K562 (cell line): ENCODE measurements at regions not wholly inside any gene's neighbourhood (a gene's known extent, or its start where the extent isn't known, plus 50 kb on each side); places are given as distances from the start of the nearest gene placed in this dataset.

Experiments
- ATAC-seq: fragments of 200-7000 bp; cut with Tn5 transposase; 3 replicates; pipeline ENCODE4 v1.9.1; 2020; ENCODE audit warnings: moderate library complexity
- BruUV-seq: library from RNA; stranded (reverse); fragments of 400-500 nt; replicated peaks from 2 replicates; lab custom pipeline; 2021; lab: Mats Ljungman, UMichigan
- CTCF ChIA-PET: fragments of 300-600 bp; formaldehyde crosslinking; extraction: SDS; loops from one replicate; lab custom pipeline; 2021; ENCODE audit warnings: low intra/inter-chr PET ratio; lab: Yijun Ruan, JAX
- POLR2A ChIA-PET: fragments of 300-600, 350-650 bp; sonication (Branson Sonifier 250); formaldehyde crosslinking; extraction: SDS; loops from one replicate; lab custom pipeline; 2021; ENCODE audit warnings: antibody characterized with exemption, inconsistent platforms; lab: Yijun Ruan, JAX
- DNase-seq, 4 experiments: peaks; one replicate each; pipeline versions ENCODE4 v3.0.0 to v3.0.0-alpha.2; 2011 to 2018; ENCODE audit warnings: low spot score in 3 of 4, mixed read lengths in 3 of 4; ENCODE audit errors: extremely low read depth in 1 of 4
- FAIRE-seq: peaks from 2 replicates; lab custom pipeline; 2011; peaks lifted over from hg19 to GRCh38; lab: Jason Lieb, UNC
- H2AFZ ChIP-seq: 2 replicates; pipeline ENCODE4 v1.6.0; 2011; ENCODE audit warnings: low read depth, low read length, control low read depth, inconsistent platforms
- H3K27ac ChIP-seq: fragments of 200-600 bp; 3 replicates; pipeline ENCODE4 v1.8.0; 2011; ENCODE audit warnings: low read depth, mild to moderate bottlenecking, control low read depth, inconsistent platforms, low read length, moderate library complexity, mixed read lengths; ENCODE audit errors: extremely low read depth
- H3K27me3 ChIP-seq, 2 experiments: fragments of 300-600 bp in 1 of 2; 2 replicates in 1 of 2; 3 replicates in 1 of 2; pipeline versions ENCODE4 v1.6.0 to v1.8.0; 2011; ENCODE audit warnings: inconsistent platforms in 2 of 2, low read length in 2 of 2, mild to moderate bottlenecking in 1 of 2, mixed read lengths in 1 of 2, moderate library complexity in 1 of 2; ENCODE audit not compliant: control insufficient read depth in 2 of 2, insufficient read depth in 2 of 2
- H3K36me3 ChIP-seq: fragments of 300-600 bp; 3 replicates; pipeline ENCODE4 v1.8.0; 2011; ENCODE audit warnings: mild to moderate bottlenecking, low read length, inconsistent platforms; ENCODE audit not compliant: control insufficient read depth, insufficient read depth
- H3K4me1 ChIP-seq, 2 experiments: fragments of 200-600 bp in 1 of 2; replicated peaks in 1 of 2; 2 replicates in 1 of 2; 3 replicates in 1 of 2; pipeline versions ENCODE4 v1.5.1 to v1.8.0; 2011; ENCODE audit warnings: inconsistent platforms in 2 of 2, low read length in 2 of 2, mild to moderate bottlenecking in 1 of 2, mixed read lengths in 1 of 2, moderate library complexity in 1 of 2; ENCODE audit not compliant: control insufficient read depth in 2 of 2, insufficient read depth in 2 of 2
- H3K4me2 ChIP-seq: 2 replicates; pipeline ENCODE4 v1.6.1; 2011; ENCODE audit warnings: low read length, control low read depth, inconsistent platforms, mixed read lengths; ENCODE audit not compliant: insufficient read depth
- H3K4me3 ChIP-seq: fragments of 200-600 bp; sonication (generic), shearing (Covaris generic); 2 replicates; pipeline ENCODE4 v1.5.1; 2016; ENCODE audit warnings: control low read depth, inconsistent platforms
- H3K79me2 ChIP-seq: fragments of 200-600 bp; 3 replicates; pipeline ENCODE4 v1.8.0; 2011; ENCODE audit warnings: low read length, inconsistent platforms; ENCODE audit not compliant: control insufficient read depth, insufficient read depth
- H3K9ac ChIP-seq, 2 experiments: 2 replicates each; pipeline versions ENCODE4 v1.6.0 to v1.6.1; 2011; ENCODE audit warnings: low read depth in 2 of 2, low read length in 2 of 2, control low read depth in 1 of 2, inconsistent platforms in 1 of 2, mild to moderate bottlenecking in 1 of 2, mixed read lengths in 1 of 2; ENCODE audit not compliant: insufficient read depth in 1 of 2
- H3K9me1 ChIP-seq: one replicate; pipeline ENCODE4 v1.6.0; 2011; ENCODE audit warnings: inconsistent platforms, mild to moderate bottlenecking, low read length, moderate library complexity; ENCODE audit not compliant: control insufficient read depth, insufficient read depth
- H3K9me3 ChIP-seq: replicated peaks from 2 replicates; pipeline ENCODE4 v1.5.1; 2011; ENCODE audit warnings: low read depth, low read length, inconsistent platforms; ENCODE audit not compliant: control insufficient read depth, insufficient read depth
- H4K20me1 ChIP-seq: replicated peaks from 2 replicates; pipeline ENCODE4 v1.6.1; 2011; ENCODE audit warnings: low read length, inconsistent platforms, mixed read lengths; ENCODE audit not compliant: control insufficient read depth, insufficient read depth
- ARHGAP35 ChIP-seq: fragments of 450-650 bp; IDR thresholded peaks from 2 replicates; pipeline ENCODE4 v1.6.1; 2018; ENCODE audit not compliant: partially characterized antibody
- CHD7 ChIP-seq: fragments of 200-600 bp; sonication (generic); IDR thresholded peaks from one replicate; pipeline ENCODE4 v1.6.1; 2012; ENCODE audit warnings: mild to moderate bottlenecking, low read depth, low read length, inconsistent platforms
- MEF2D ChIP-seq: conservative IDR thresholded peaks from 2 replicates; pipeline ENCODE4 v1.6.1; 2016; ENCODE audit warnings: low read depth, missing genetic modification characterization, missing compliant biosample characterization
- MTF1 ChIP-seq: fragments of 250-450 bp; sonication (Bioruptor Pico); IDR thresholded peaks from 2 replicates; pipeline ENCODE4 v1.9.0; 2021; ENCODE audit warnings: moderate library complexity, mild to moderate bottlenecking, inconsistent platforms, borderline replicate concordance
- PTRF ChIP-seq: fragments of 450-650 bp; IDR thresholded peaks from 2 replicates; pipeline ENCODE4 v1.6.1; 2016; ENCODE audit warnings: mild to moderate bottlenecking, missing genetic modification characterization, missing compliant biosample characterization
- SMARCA4 ChIP-seq: fragments of 450-650 bp; IDR thresholded peaks from 2 replicates; pipeline ENCODE4 v1.6.1; 2016
- TRIM24 ChIP-seq, 2 experiments: fragments of 450-650 bp; IDR thresholded peaks; 2 replicates each; pipeline ENCODE4 v1.6.1; 2016
- ZFPM2 ChIP-seq: fragments of 250-450 bp; sonication (Bioruptor Pico); IDR thresholded peaks from 2 replicates; pipeline ENCODE4 v1.5.1; 2022; ENCODE audit warnings: mild to moderate bottlenecking
- ZNF263 ChIP-seq: sonication (generic); formaldehyde crosslinking; IDR thresholded peaks from 2 replicates; pipeline ENCODE4 v1.8.0; 2022; ENCODE audit warnings: mild to moderate bottlenecking, missing genetic modification reagents, borderline replicate concordance
- WGBS: fragments of 100-300 bp; shearing (Covaris generic); methylation state at CpG from one replicate; pipeline ENCODE4 v1.1.6; 2016; ENCODE audit warnings: low coverage, mixed read lengths; ENCODE audit not compliant: insufficient coverage; ENCODE audit errors: missing lambda C conversion rate; 5-methylcytosine and 5-hydroxymethylcytosine counted together
- in situ Hi-C: fragments of 300-500 bp; cut with MboI; formaldehyde crosslinking; loops from 4 replicates; pipeline ENCODE4 v1.15.0; 2018; ENCODE audit warnings: inconsistent platforms, mixed read lengths
- intact Hi-C: fragments of 100-400 bp; cut with micrococcal nuclease; formaldehyde crosslinking; loops from 2 replicates; pipeline ENCODE4 v1.14.2; 2022
- TF ChIP-seq, protein P1 (sequence below): fragments of 250-450 bp; sonication (Bioruptor Pico); IDR thresholded peaks from 2 replicates; pipeline ENCODE4 v1.5.0; 2020; ENCODE audit warnings: mild to moderate bottlenecking, borderline replicate concordance

GRCh38 chr16:7027401-7027800 is 305.2 kb upstream of the RBFOX1 start (continued):
- TF ChIP-seq ARHGAP35: no peak

GRCh38 chr16:7026639-7027038 is 306.0 kb upstream of the RBFOX1 start:
- Histone ChIP-seq H3K4me2 (no peak overlapping the region), H3K4me3 (no peak overlapping the region), H3K27me3 (no peaks in the 10 kb centered on the region), H3K9ac (no peak overlapping the region), H2AFZ (no peak overlapping the region), H3K4me1 (no peaks in the 10 kb centered on the region), H3K9me1 (no peaks in the 10 kb centered on the region), H3K79me2 (no peaks in the 10 kb centered on the region), H3K9me3 (no peaks in the 10 kb centered on the region), H3K27ac (no peak overlapping the region), H4K20me1 (no peaks in the 10 kb centered on the region; the same call in 1 of the 2 replicates), H3K36me3 (no peaks in the 10 kb centered on the region)
- CTCF ChIA-PET: no interaction called here
- no peak for FAIRE-seq
- in situ Hi-C loops: no loop called here
- POLR2A ChIA-PET: no interaction called here
- no TSS peak for BruUV-seq
- ATAC-seq: no peak
- 2% methylated on average over 6 of the region's 6 CpGs for WGBS
- intact Hi-C loops: no loop called here
- DNase-seq: no peak
- TF ChIP-seq MEF2D (tag): no peak
- no peak for TF ChIP-seq SMARCA4
- TF ChIP-seq PTRF (tag): no peak
- TF ChIP-seq MTF1: no peak
- no peak for TF ChIP-seq TRIM24 (IDR thresholded peaks at IDR 0.05)
- TF ChIP-seq, protein P1, sequence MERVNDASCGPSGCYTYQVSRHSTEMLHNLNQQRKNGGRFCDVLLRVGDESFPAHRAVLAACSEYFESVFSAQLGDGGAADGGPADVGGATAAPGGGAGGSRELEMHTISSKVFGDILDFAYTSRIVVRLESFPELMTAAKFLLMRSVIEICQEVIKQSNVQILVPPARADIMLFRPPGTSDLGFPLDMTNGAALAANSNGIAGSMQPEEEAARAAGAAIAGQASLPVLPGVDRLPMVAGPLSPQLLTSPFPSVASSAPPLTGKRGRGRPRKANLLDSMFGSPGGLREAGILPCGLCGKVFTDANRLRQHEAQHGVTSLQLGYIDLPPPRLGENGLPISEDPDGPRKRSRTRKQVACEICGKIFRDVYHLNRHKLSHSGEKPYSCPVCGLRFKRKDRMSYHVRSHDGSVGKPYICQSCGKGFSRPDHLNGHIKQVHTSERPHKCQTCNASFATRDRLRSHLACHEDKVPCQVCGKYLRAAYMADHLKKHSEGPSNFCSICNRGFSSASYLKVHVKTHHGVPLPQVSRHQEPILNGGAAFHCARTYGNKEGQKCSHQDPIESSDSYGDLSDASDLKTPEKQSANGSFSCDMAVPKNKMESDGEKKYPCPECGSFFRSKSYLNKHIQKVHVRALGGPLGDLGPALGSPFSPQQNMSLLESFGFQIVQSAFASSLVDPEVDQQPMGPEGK (CRISPR knock-in tag): no peak
- TF ChIP-seq ZFPM2 (CRISPR knock-in tag): no peak
- no peak for TF ChIP-seq CHD7
- TF ChIP-seq ZNF263 (CRISPR knock-in tag): no peak
